A549 (cell line): ENCODE measurements at regions not wholly inside any gene's neighbourhood (a gene's known extent, or its start where the extent isn't known, plus 50 kb on each side); places are given as distances from the start of the nearest gene placed in this dataset.

Experiments used
- BHLHE40 ChIP-seq: IDR thresholded peaks from 2 replicates; pipeline ENCODE4 v1.6.1; 2012; ENCODE audit warnings: low read depth, low read length, inconsistent platforms
- CEBPB ChIP-seq, 2 experiments: fragments of >200 bp in 1 of 2; sonication (Bioruptor Twin) in 1 of 2; formaldehyde crosslinking in 1 of 2; IDR thresholded peaks; 2 replicates each; pipeline ENCODE4 v1.6.1; 2012 to 2016
- EP300 ChIP-seq, 2 experiments: fragments of >200 bp; sonication (Bioruptor Twin); formaldehyde crosslinking; IDR thresholded peaks; 2 replicates in 1 of 2; 3 replicates in 1 of 2; pipeline ENCODE4 v1.6.1; 2016 to 2017
- HDAC2 ChIP-seq: fragments of 200-600 bp; sonication (generic); IDR thresholded peaks from 2 replicates; pipeline ENCODE4 v1.6.1; 2016
- MAFK ChIP-seq: fragments of 450-650 bp; IDR thresholded peaks from 2 replicates; pipeline ENCODE4 v1.6.1; 2014; ENCODE audit not compliant: partially characterized antibody
- MAZ ChIP-seq: fragments of 150-350 bp; IDR thresholded peaks from 2 replicates; pipeline ENCODE4 v1.6.1; 2014; ENCODE audit warnings: antibody characterized with exemption, low read depth, low read length, borderline replicate concordance
- POLR2A ChIP-seq: IDR thresholded peaks from 2 replicates; pipeline ENCODE4 v1.6.1; 2012; ENCODE audit warnings: mild to moderate bottlenecking, low read length
- SMC3 ChIP-seq: fragments of >200 bp; sonication (Bioruptor Twin); formaldehyde crosslinking; IDR thresholded peaks from 3 replicates; pipeline ENCODE4 v1.6.1; 2018; ENCODE audit warnings: inconsistent platforms
- ZSCAN20 ChIP-seq: fragments of 250-450 bp; sonication (Bioruptor Pico); IDR thresholded peaks from 2 replicates; pipeline ENCODE4 v1.8.0; 2022; ENCODE audit warnings: mild to moderate bottlenecking, moderate library complexity
- TF ChIP-seq, protein P1 (sequence below): fragments of >200 bp; sonication (Bioruptor Twin); formaldehyde crosslinking; IDR thresholded peaks from 3 replicates; pipeline ENCODE4 v1.5.1; 2016
- TF ChIP-seq, protein P2 (sequence below): fragments of 150-350 bp; IDR thresholded peaks from 2 replicates; pipeline ENCODE4 v1.6.1; 2014; ENCODE audit warnings: low read depth, mild to moderate bottlenecking, low read length
- TF ChIP-seq, protein P3 (sequence below): fragments of 450-650 bp; IDR thresholded peaks from 2 replicates; pipeline ENCODE4 v1.6.1; 2014; ENCODE audit warnings: antibody characterized with exemption
- TF ChIP-seq, protein P4 (sequence below): IDR thresholded peaks from 2 replicates; pipeline ENCODE4 v1.6.1; 2012; ENCODE audit warnings: low read depth, borderline replicate concordance

DNA sequence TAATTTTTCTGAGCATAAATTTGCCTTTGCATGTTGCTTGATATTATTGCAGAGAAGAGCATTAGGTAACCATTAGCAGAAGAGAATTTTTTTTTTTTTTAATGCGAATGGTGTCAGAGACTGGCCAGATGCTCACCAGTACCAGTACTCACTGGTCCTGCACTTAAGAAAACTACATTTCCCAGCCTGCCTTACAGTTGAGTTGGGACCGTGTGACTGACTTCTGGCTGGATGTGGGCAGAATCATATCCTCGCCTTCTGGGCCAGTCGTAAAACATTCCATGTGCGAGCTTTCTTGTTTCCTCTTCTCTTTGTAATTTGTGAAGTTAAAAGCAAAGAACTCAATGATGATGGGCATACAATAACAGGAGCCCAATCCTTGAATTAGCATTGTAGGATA, 132.4 kb downstream of the LRRC30 start:
- TF ChIP-seq, protein P1, sequence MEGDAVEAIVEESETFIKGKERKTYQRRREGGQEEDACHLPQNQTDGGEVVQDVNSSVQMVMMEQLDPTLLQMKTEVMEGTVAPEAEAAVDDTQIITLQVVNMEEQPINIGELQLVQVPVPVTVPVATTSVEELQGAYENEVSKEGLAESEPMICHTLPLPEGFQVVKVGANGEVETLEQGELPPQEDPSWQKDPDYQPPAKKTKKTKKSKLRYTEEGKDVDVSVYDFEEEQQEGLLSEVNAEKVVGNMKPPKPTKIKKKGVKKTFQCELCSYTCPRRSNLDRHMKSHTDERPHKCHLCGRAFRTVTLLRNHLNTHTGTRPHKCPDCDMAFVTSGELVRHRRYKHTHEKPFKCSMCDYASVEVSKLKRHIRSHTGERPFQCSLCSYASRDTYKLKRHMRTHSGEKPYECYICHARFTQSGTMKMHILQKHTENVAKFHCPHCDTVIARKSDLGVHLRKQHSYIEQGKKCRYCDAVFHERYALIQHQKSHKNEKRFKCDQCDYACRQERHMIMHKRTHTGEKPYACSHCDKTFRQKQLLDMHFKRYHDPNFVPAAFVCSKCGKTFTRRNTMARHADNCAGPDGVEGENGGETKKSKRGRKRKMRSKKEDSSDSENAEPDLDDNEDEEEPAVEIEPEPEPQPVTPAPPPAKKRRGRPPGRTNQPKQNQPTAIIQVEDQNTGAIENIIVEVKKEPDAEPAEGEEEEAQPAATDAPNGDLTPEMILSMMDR: no peak
- TF ChIP-seq POLR2A: no peak
- no peak for TF ChIP-seq SMC3
- no peak for TF ChIP-seq EP300 (IDR thresholded peaks at IDR 0.05)
- TF ChIP-seq MAFK: no peak
- TF ChIP-seq, protein P2, sequence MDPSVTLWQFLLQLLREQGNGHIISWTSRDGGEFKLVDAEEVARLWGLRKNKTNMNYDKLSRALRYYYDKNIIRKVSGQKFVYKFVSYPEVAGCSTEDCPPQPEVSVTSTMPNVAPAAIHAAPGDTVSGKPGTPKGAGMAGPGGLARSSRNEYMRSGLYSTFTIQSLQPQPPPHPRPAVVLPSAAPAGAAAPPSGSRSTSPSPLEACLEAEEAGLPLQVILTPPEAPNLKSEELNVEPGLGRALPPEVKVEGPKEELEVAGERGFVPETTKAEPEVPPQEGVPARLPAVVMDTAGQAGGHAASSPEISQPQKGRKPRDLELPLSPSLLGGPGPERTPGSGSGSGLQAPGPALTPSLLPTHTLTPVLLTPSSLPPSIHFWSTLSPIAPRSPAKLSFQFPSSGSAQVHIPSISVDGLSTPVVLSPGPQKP: no peak
- TF ChIP-seq CEBPB (IDR thresholded peaks at IDR 0.05): no peak
- no peak for TF ChIP-seq MAZ
- TF ChIP-seq HDAC2: no peak
- no peak for TF ChIP-seq ZSCAN20 (CRISPR knock-in tag)
- TF ChIP-seq, protein P3, sequence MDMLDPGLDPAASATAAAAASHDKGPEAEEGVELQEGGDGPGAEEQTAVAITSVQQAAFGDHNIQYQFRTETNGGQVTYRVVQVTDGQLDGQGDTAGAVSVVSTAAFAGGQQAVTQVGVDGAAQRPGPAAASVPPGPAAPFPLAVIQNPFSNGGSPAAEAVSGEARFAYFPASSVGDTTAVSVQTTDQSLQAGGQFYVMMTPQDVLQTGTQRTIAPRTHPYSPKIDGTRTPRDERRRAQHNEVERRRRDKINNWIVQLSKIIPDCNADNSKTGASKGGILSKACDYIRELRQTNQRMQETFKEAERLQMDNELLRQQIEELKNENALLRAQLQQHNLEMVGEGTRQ: no peak
- no peak for TF ChIP-seq BHLHE40
- TF ChIP-seq, protein P4, sequence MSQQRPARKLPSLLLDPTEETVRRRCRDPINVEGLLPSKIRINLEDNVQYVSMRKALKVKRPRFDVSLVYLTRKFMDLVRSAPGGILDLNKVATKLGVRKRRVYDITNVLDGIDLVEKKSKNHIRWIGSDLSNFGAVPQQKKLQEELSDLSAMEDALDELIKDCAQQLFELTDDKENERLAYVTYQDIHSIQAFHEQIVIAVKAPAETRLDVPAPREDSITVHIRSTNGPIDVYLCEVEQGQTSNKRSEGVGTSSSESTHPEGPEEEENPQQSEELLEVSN: no peak
